IPS-18a (cell line): ENCODE measurements at regions not wholly inside any gene's neighbourhood (a gene's known extent, or its start where the extent isn't known, plus 50 kb on each side); places are given as distances from the start of the nearest gene placed in this dataset.

Source experiments
- H3K27ac ChIP-seq: one replicate; pipeline ENCODE4 v1.5.1; 2013; ENCODE audit warnings: low read length
- H3K27me3 ChIP-seq: one replicate; pipeline ENCODE4 v1.6.1; 2013; ENCODE audit warnings: mild to moderate bottlenecking, low read length; ENCODE audit not compliant: control insufficient read depth, insufficient read depth
- H3K36me3 ChIP-seq: one replicate; pipeline ENCODE4 v1.6.1; 2013; ENCODE audit warnings: low read depth, low read length; ENCODE audit not compliant: control insufficient read depth
- H3K4me1 ChIP-seq: one replicate; pipeline ENCODE4 v1.6.1; 2013; ENCODE audit warnings: low read depth, low read length; ENCODE audit not compliant: control insufficient read depth
- H3K4me3 ChIP-seq: one replicate; pipeline ENCODE4 v1.5.1; 2013; ENCODE audit warnings: low read length
- H3K9ac ChIP-seq: one replicate; pipeline ENCODE4 v1.6.1; 2013; ENCODE audit warnings: mild to moderate bottlenecking, low read length, moderate library complexity
- H3K9me3 ChIP-seq: one replicate; pipeline ENCODE4 v1.6.1; 2013; ENCODE audit warnings: low read depth, low read length; ENCODE audit not compliant: control insufficient read depth

GRCh38 chr5:105821800-105822199 lies 1848.9 kb downstream of the EFNA5 start:
- Histone ChIP-seq H3K36me3 (no peaks in the 10 kb centered on the region), H3K27me3 (no peaks in the 10 kb centered on the region), H3K9me3 (no peaks in the 10 kb centered on the region), H3K9ac (no peak overlapping the region), H3K4me1 (no peaks in the 10 kb centered on the region), H3K27ac (no peak overlapping the region), H3K4me3 (no peak overlapping the region)

- Histone ChIP-seq H3K36me3 (no peaks in the 10 kb centered on the region), H3K27ac (no peak overlapping the region), H3K4me3 (no peak overlapping the region), H3K27me3 (no peaks in the 10 kb centered on the region), H3K9ac (no peak overlapping the region), H3K9me3 (no peaks in the 10 kb centered on the region), H3K4me1 (no peaks in the 10 kb centered on the region)
Observed at GRCh38 chr5:105817914-105818313, 1852.8 kb downstream of the EFNA5 start.

- no peak overlapping the region for H3K9ac ChIP-seq
- no peaks in the 10 kb centered on the region for H3K4me1 ChIP-seq
- H3K9me3 ChIP-seq: no peaks in the 10 kb centered on the region
- no peak overlapping the region for H3K27ac ChIP-seq
- no peaks in the 10 kb centered on the region for H3K36me3 ChIP-seq
- no peak overlapping the region for H3K4me3 ChIP-seq
- no peaks in the 10 kb centered on the region for H3K27me3 ChIP-seq
Observed at GRCh38 chr5:105817416-105817815, 1853.3 kb downstream of the EFNA5 start.

GRCh38 chr5:105816961-105817360 lies 1853.8 kb downstream of the EFNA5 start:
- no peaks in the 10 kb centered on the region for H3K4me1 ChIP-seq
- H3K27ac ChIP-seq: no peak overlapping the region
- no peak overlapping the region for H3K9ac ChIP-seq
- H3K9me3 ChIP-seq: no peaks in the 10 kb centered on the region
- H3K36me3 ChIP-seq: no peaks in the 10 kb centered on the region
- no peaks in the 10 kb centered on the region for H3K27me3 ChIP-seq
- no peak overlapping the region for H3K4me3 ChIP-seq

GRCh38 chr5:105812304-105812703 lies 1858.4 kb downstream of the EFNA5 start:
- H3K27me3 ChIP-seq: no peaks in the 10 kb centered on the region
- no peak overlapping the region for H3K9ac ChIP-seq
- H3K27ac ChIP-seq: no peak overlapping the region
- no peaks in the 10 kb centered on the region for H3K36me3 ChIP-seq
- no peaks in the 10 kb centered on the region for H3K9me3 ChIP-seq
- no peaks in the 10 kb centered on the region for H3K4me1 ChIP-seq
- H3K4me3 ChIP-seq: no peak overlapping the region

GRCh38 chr5:105807951-105808350 lies 1862.8 kb downstream of the EFNA5 start:
- H3K27ac ChIP-seq: no peak overlapping the region
- peaks cover 5% of the 10 kb centered on the region for H3K9me3 ChIP-seq
- no peaks in the 10 kb centered on the region for H3K36me3 ChIP-seq
- no peak overlapping the region for H3K9ac ChIP-seq
- no peak overlapping the region for H3K4me3 ChIP-seq
- no peaks in the 10 kb centered on the region for H3K4me1 ChIP-seq
- H3K27me3 ChIP-seq: no peaks in the 10 kb centered on the region

- no peaks in the 10 kb centered on the region for H3K4me1 ChIP-seq
- H3K27me3 ChIP-seq: no peaks in the 10 kb centered on the region
- H3K4me3 ChIP-seq: no peak overlapping the region
- H3K27ac ChIP-seq: no peak overlapping the region
- no peaks in the 10 kb centered on the region for H3K36me3 ChIP-seq
- H3K9me3 ChIP-seq: peaks cover 5% of the 10 kb centered on the region
- H3K9ac ChIP-seq: no peak overlapping the region
Observed at GRCh38 chr5:105807290-105807689, 1863.4 kb downstream of the EFNA5 start.

GRCh38 chr5:105806596-105806995 lies 1864.1 kb downstream of the EFNA5 start:
- Histone ChIP-seq H3K4me3 (no peak overlapping the region), H3K27ac (no peak overlapping the region), H3K9me3 (peaks cover 5% of the 10 kb centered on the region), H3K9ac (no peak overlapping the region), H3K36me3 (no peaks in the 10 kb centered on the region), H3K27me3 (no peaks in the 10 kb centered on the region), H3K4me1 (no peaks in the 10 kb centered on the region)

GRCh38 chr5:105803431-105803830 lies 1867.3 kb downstream of the EFNA5 start:
- no peak overlapping the region for H3K9ac ChIP-seq
- no peak overlapping the region for H3K27ac ChIP-seq
- peaks cover 5% of the 10 kb centered on the region for H3K9me3 ChIP-seq
- no peaks in the 10 kb centered on the region for H3K4me1 ChIP-seq
- no peaks in the 10 kb centered on the region for H3K36me3 ChIP-seq
- H3K27me3 ChIP-seq: no peaks in the 10 kb centered on the region
- no peak overlapping the region for H3K4me3 ChIP-seq

GRCh38 chr5:105794578-105794977 lies 1876.2 kb downstream of the EFNA5 start:
- Histone ChIP-seq H3K4me3 (no peak overlapping the region), H3K9ac (no peak overlapping the region), H3K36me3 (no peaks in the 10 kb centered on the region), H3K27me3 (no peaks in the 10 kb centered on the region), H3K4me1 (no peaks in the 10 kb centered on the region), H3K9me3 (no peaks in the 10 kb centered on the region), H3K27ac (no peak overlapping the region)

GRCh38 chr5:105789246-105789645 lies 1881.5 kb downstream of the EFNA5 start:
- Histone ChIP-seq H3K9ac (no peak overlapping the region), H3K4me1 (no peaks in the 10 kb centered on the region), H3K9me3 (no peaks in the 10 kb centered on the region), H3K27me3 (no peaks in the 10 kb centered on the region), H3K36me3 (no peaks in the 10 kb centered on the region), H3K27ac (no peak overlapping the region), H3K4me3 (no peak overlapping the region)

- H3K9ac ChIP-seq: no peak overlapping the region
- no peaks in the 10 kb centered on the region for H3K9me3 ChIP-seq
- no peak overlapping the region for H3K27ac ChIP-seq
- H3K4me3 ChIP-seq: no peak overlapping the region
- no peaks in the 10 kb centered on the region for H3K27me3 ChIP-seq
- H3K36me3 ChIP-seq: no peaks in the 10 kb centered on the region
- H3K4me1 ChIP-seq: no peaks in the 10 kb centered on the region
Observed at GRCh38 chr5:105783811-105784210, 1886.9 kb downstream of the EFNA5 start.
